Keratinocyte (primary cell): ENCODE measurements at regions not wholly inside any gene's neighbourhood (a gene's known extent, or its start where the extent isn't known, plus 50 kb on each side); places are given as distances from the start of the nearest gene placed in this dataset.
A peak's percentile ranks its signal among the peaks of the same experiment; 100 is the strongest.

Experiments
- DNase-seq: peaks from one replicate; pipeline ENCODE4 v3.0.0-alpha.2; 2011; ENCODE audit warnings: low read depth, missing footprints, low spot score
- FAIRE-seq: peaks from 2 replicates; lab custom pipeline; 2011; peaks lifted over from hg19 to GRCh38; lab: Jason Lieb, UNC
- H2AFZ ChIP-seq: 2 replicates; pipeline ENCODE4 v1.6.0; 2012; ENCODE audit warnings: low read length, control low read depth, inconsistent platforms; ENCODE audit not compliant: control insufficient read depth
- H3K27ac ChIP-seq: 2 replicates; pipeline ENCODE4 v1.5.1; 2011; ENCODE audit warnings: low read length; ENCODE audit not compliant: control insufficient read depth, insufficient read depth
- H3K27me3 ChIP-seq: 3 replicates; pipeline ENCODE4 v1.6.0; 2011; ENCODE audit warnings: low read length; ENCODE audit not compliant: control insufficient read depth, insufficient read depth; ENCODE audit errors: extremely low read depth
- H3K36me3 ChIP-seq, 2 experiments: 2 replicates in 1 of 2; 3 replicates in 1 of 2; pipeline ENCODE4 v1.5.1; 2011; ENCODE audit warnings: low read length in 2 of 2, mild to moderate bottlenecking in 1 of 2; ENCODE audit not compliant: control insufficient read depth in 2 of 2, insufficient read depth in 2 of 2; ENCODE audit errors: extremely low read depth in 1 of 2
- H3K4me1 ChIP-seq: 3 replicates; pipeline ENCODE4 v1.5.1; 2011; ENCODE audit warnings: low read length; ENCODE audit not compliant: control insufficient read depth, insufficient read depth; ENCODE audit errors: extremely low read depth
- H3K4me2 ChIP-seq: 3 replicates; pipeline ENCODE4 v1.6.0; 2011; ENCODE audit warnings: low read depth, low read length; ENCODE audit not compliant: control insufficient read depth, insufficient read depth; ENCODE audit errors: extremely low read depth
- H3K4me3 ChIP-seq, 3 experiments: fragments of 200-600 bp in 1 of 3; sonication (generic) in 1 of 3; 2 replicates in 2 of 3; 3 replicates in 1 of 3; pipeline ENCODE4 v1.5.1; 2011 to 2016; ENCODE audit warnings: low read length in 3 of 3, mild to moderate bottlenecking in 3 of 3, control low read depth in 2 of 3, inconsistent platforms in 1 of 3, low read depth in 1 of 3, mixed read lengths in 1 of 3, mixed run types in 1 of 3, moderate library complexity in 1 of 3; ENCODE audit not compliant: control insufficient read depth in 2 of 3, insufficient read depth in 2 of 3; ENCODE audit errors: extremely low read depth in 1 of 3
- H3K79me2 ChIP-seq: 2 replicates; pipeline ENCODE4 v1.6.0; 2012; ENCODE audit warnings: low read length; ENCODE audit not compliant: control insufficient read depth, insufficient read depth
- H3K9ac ChIP-seq: 3 replicates; pipeline ENCODE4 v1.6.0; 2011; ENCODE audit warnings: low read length; ENCODE audit not compliant: control insufficient read depth, insufficient read depth; ENCODE audit errors: extremely low read depth
- H3K9me1 ChIP-seq: 3 replicates; pipeline ENCODE4 v1.6.0; 2011; ENCODE audit warnings: low read length; ENCODE audit not compliant: control insufficient read depth, insufficient read depth; ENCODE audit errors: extremely low read depth
- H3K9me3 ChIP-seq: 2 replicates; pipeline ENCODE4 v1.5.1; 2012; ENCODE audit warnings: low read depth, low read length; ENCODE audit not compliant: control insufficient read depth
- H4K20me1 ChIP-seq: 3 replicates; pipeline ENCODE4 v1.6.0; 2011; ENCODE audit warnings: low read length; ENCODE audit not compliant: control insufficient read depth, insufficient read depth; ENCODE audit errors: extremely low read depth
- CTCF ChIP-seq, 3 experiments: IDR thresholded peaks in 1 of 3; conservative IDR thresholded peaks in 1 of 3; optimal IDR thresholded peaks in 1 of 3; 2 replicates in 2 of 3; 3 replicates in 1 of 3; pipeline versions ENCODE3 to v1.5.1; 2011; ENCODE audit warnings: low read length in 3 of 3, mild to moderate bottlenecking in 3 of 3, moderate library complexity in 2 of 3, control low read depth in 1 of 3, inconsistent platforms in 1 of 3; ENCODE audit not compliant: insufficient read depth in 2 of 3; ENCODE audit errors: extremely low read depth in 1 of 3
- EZH2 ChIP-seq: IDR thresholded peaks from one replicate; pipeline ENCODE4 v1.6.1; 2012; ENCODE audit warnings: inconsistent platforms, mild to moderate bottlenecking, low read length, moderate library complexity
- dilution Hi-C: fragments of 300-500 bp; cut with MboI; formaldehyde crosslinking; loops from one replicate; pipeline ENCODE4 v1.7.0; 2020; ENCODE audit warnings: low sequenced_read_pairs; ENCODE audit not compliant: extremely low pct_ligation_motif_present

GRCh38 chr5:4640795-4641194, 499.3 kb upstream of the ADAMTS16 start:
- no peaks in the 10 kb centered on the region for H3K36me3 ChIP-seq
- H3K4me1 ChIP-seq, result no peaks in the 10 kb centered on the region
- no peaks in the 10 kb centered on the region for H4K20me1 ChIP-seq
- no peaks in the 10 kb centered on the region for H3K9me1 ChIP-seq
- no peak overlapping the region for H2AFZ ChIP-seq
- TF ChIP-seq CTCF (optimal IDR thresholded peaks at IDR 0.05 in 1 of 3, IDR thresholded peaks at IDR 0.05 in 1 of 3, conservative IDR thresholded peaks at IDR 0.05 in 1 of 3; ENCODE audit: extremely low read depth in 1 of 3, insufficient read depth in 2 of 3, low read length in 3 of 3) (peak in 1 of 3 experiments; percentile 23), EZH2 (no peak)
- H3K4me3 ChIP-seq, result no peak overlapping the region
- dilution Hi-C loops, result no loop called here
- H3K27me3 ChIP-seq, result no peaks in the 10 kb centered on the region
- no peak overlapping the region for H3K4me2 ChIP-seq
- H3K27ac ChIP-seq, result no peak overlapping the region
- H3K79me2 ChIP-seq, result no peaks in the 10 kb centered on the region
- no peak overlapping the region for H3K9ac ChIP-seq
- no peaks in the 10 kb centered on the region for H3K9me3 ChIP-seq
- DNase-seq (no peak), FAIRE-seq (no peak)

GRCh38 chr5:4642525-4642924, 497.6 kb upstream of the ADAMTS16 start:
- no peaks in the 10 kb centered on the region for H3K4me1 ChIP-seq
- DNase-seq, result no peak
- H3K9me3 ChIP-seq, result no peaks in the 10 kb centered on the region
- dilution Hi-C loops, result no loop called here
- FAIRE-seq, result no peak
- H3K27ac ChIP-seq, result no peak overlapping the region
- H2AFZ ChIP-seq, result no peak overlapping the region
- no peaks in the 10 kb centered on the region for H4K20me1 ChIP-seq
- H3K4me2 ChIP-seq, result no peak overlapping the region
- no peaks in the 10 kb centered on the region for H3K27me3 ChIP-seq
- no peaks in the 10 kb centered on the region for H3K36me3 ChIP-seq
- no peak overlapping the region for H3K4me3 ChIP-seq
- no peaks in the 10 kb centered on the region for H3K9me1 ChIP-seq
- no peaks in the 10 kb centered on the region for H3K79me2 ChIP-seq
- no peak overlapping the region for H3K9ac ChIP-seq
- TF ChIP-seq CTCF (optimal IDR thresholded peaks at IDR 0.05 in 1 of 3, IDR thresholded peaks at IDR 0.05 in 1 of 3, conservative IDR thresholded peaks at IDR 0.05 in 1 of 3; ENCODE audit: extremely low read depth in 1 of 3, insufficient read depth in 2 of 3, low read length in 3 of 3) (no peak), EZH2 (no peak)
